Limb (tissue), 2 donors: ENCODE measurements at regions not wholly inside any gene's neighbourhood (a gene's known extent, or its start where the extent isn't known, plus 50 kb on each side); places are given as distances from the start of the nearest gene placed in this dataset.
"Not testable (repeated sequence)": the region's sequence is repeated elsewhere in the genome, so short reads cannot be mapped to it uniquely, and the experiment has no call there.

Source experiments
- DNase-seq, 2 donors: peaks; one replicate each; pipeline ENCODE4 v3.0.0-alpha.2; 2016; ENCODE audit errors: extremely low spot score in 2 of 2

GRCh38 chr5:108531367-108532128 is 149.7 kb upstream of the FBXL17 start:
- no peak for DNase-seq

GRCh38 chr5:108530706-108531105 is 148.8 kb upstream of the FBXL17 start:
- DNase-seq, result no peak

GRCh38 chr5:108529381-108529780 is 147.5 kb upstream of the FBXL17 start:
- DNase-seq, result no peak

DNA sequence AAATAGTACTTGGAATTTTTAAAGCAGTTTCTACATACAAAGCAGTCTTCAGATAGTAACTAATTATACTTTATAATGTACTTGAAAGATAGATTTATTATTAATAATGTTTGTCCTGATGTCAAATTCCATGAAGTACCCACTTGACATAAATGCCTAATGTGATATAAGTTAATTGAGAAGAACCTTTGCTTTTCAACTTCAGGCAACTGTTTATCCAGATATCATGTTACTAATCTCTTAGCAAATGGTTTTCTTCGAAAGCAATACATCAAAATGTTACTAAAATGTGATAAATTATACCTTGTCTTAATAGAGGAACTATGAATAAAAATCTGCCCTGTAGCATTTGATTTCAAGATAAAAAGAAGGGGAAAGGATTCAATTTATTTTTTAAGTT is 146.8 kb upstream of the FBXL17 start:
- DNase-seq, result no peak

DNA sequence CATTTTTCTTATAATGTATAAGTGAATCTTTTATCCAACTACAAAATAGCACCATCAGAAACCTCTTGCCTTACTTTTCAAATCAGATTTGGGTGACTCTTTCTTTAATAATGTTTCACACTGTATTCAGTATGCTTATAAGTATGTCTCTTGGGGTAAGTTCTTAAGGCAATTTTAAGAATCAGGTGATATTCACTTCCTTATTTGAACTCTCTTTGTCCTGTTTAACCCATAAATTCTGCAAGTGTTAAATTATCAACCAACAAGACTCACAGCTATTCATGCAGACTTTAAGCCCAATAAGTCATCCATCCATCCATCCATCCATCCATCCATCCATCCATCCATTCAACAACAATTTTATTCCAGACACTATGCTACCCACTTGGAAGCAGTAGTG is 142.7 kb upstream of the FBXL17 start:
- no peak for DNase-seq

DNA sequence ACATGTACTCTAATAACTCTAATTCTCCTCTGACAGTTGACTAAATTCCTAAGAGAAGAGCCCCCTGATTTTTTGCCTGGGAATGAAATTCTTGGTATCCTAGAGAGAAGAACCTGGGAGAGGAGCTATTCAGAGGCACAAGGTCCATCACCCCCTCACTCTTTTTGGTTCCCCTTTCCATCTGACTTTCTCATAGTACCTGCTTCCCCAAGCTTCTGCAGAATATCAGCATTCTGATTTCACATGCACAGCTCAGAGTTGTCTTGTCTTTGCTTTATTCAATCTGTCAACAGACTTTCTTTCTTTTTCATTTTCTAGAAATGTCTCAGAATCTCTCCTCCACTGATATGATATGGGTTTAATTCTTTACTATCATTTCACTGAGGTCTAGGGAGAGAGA is 141.5 kb upstream of the FBXL17 start:
- no peak for DNase-seq

DNA sequence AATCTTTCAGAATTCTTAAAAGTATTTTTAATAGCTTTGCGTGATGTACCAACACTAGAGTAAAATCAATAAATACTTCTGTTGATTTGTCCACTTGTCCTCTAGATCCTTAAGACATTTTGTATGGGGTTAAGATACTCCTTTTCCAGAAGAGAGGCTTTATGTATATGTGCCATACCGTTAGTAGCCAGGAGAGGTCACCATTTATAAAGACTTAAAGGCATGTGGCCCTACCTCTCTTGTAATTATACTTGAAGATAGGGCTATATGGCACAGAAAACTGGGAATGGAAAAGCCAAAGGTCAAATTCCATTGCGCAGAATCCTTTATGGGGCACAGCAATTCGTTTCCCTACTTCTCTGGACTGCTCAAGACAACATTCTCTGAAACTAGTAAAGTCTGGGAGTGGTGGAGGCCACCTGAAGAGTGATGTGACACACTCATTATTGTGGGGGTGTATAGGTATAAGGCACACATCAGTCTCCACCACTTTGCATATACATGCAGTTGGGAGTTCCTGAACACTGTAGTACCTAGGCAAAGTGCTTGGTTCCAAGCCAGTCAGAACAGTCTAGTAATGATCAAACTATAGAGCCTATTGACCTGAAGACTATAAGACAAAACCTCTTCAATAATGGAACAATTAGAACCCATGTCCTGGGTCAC is 140.1 kb upstream of the FBXL17 start:
- DNase-seq, result peak in 1 of 2 donors; percentile 61

DNA sequence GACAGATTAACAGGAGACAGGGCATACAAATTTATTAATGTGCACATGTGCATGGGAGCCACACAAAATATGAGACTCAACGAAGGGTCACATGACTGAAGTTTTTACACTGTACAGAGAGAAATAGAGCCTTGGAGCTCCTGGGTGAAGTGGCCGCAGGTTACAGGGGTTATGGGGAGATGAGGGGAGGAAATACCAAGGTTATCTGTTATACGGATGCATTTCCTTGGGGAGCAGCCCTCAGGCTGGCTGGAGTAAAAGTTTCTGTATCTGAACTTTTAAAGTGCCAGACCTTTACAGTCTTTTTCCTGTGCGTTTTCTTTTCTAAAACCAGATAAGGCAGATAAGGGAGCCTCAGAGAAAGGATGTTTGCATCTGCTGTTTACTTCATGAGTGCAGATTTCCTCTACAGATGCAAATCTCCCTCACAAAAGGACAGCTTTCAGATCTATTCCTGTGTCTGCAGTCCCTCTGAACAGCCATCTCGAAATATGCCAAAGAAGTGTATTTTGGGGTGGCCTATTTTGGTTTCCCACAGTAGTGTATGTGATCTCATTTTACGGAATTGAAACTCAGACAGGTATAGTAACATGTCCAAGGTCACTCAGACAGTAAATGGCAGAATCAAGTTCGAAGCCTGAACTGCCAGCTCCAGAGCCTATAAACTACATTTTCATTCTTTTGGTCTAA is 139.3 kb upstream of the FBXL17 start:
- DNase-seq, result no peak

DNA sequence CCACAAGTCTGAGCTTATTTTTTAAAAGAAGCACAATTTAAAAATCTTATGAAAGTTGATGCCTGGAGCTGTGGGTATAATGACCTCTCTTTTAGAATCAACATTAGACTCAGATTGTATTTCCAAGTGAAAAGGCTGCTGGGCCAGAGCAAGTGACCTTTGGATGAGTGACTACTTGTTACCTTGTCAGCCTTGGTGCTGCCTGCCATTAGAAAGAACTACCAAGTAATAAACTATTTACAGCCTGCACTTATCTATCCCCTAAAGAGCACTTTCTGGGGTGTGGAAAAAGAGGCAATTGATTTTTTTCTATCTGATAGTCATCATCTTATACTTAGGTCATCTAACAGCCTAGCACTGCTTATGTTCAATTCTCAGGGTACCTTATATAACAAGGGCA is 134.9 kb upstream of the FBXL17 start:
- DNase-seq, result no peak

GRCh38 chr5:108515517-108516105 is 133.7 kb upstream of the FBXL17 start:
- no peak for DNase-seq

GRCh38 chr5:108508979-108509378 is 127.1 kb upstream of the FBXL17 start:
- DNase-seq, result no peak

DNA sequence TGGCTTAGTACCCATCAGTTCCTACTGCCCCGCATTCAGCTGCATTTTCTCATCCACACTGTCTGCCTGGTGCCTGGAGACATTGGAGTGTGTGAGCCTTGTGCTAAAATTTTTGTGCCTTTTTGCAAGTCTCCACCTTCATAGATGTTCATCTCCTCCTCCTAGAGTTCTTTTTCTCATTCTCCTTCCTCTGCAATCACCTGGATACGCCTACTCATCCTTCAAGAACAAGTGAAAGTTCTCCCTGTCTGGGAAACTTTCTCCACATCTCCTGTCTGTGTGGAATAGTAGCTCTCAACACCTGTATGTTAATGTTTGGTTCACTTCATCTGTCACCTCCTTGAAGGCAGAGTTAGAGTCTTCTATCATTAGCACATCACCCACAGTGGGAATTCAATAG is 125.7 kb upstream of the FBXL17 start:
- no peak for DNase-seq

GRCh38 chr5:108505608-108506007 is 123.7 kb upstream of the FBXL17 start:
- DNase-seq, result no peak

- no peak for DNase-seq
Measured at GRCh38 chr5:108504974-108505373, 123.1 kb upstream of the FBXL17 start.

- DNase-seq, result no peak
Measured at GRCh38 chr5:108503986-108504385, 122.1 kb upstream of the FBXL17 start.

- DNase-seq, result not testable (repeated sequence)
Measured at GRCh38 chr5:108495615-108496014, 113.7 kb upstream of the FBXL17 start.

DNA sequence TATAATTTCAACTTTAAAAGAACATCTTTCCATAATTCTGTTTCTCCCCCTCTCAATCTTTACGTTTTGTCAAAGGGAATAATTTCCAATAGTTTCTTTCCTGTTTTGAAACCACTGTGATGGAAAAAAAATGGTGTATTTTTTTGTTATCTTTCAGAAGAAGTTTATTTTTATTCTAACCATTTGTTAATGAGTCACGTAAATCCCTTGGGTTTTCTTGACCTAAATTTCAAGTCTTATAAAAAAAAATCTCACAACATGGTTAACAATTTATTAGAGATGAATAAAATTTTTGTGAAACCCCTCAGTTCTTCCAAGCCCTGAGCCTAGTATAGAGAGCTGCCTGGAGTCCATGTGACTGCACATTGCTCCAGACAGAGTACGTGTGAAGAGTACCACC is 106.1 kb upstream of the FBXL17 start:
- no peak for DNase-seq

DNA sequence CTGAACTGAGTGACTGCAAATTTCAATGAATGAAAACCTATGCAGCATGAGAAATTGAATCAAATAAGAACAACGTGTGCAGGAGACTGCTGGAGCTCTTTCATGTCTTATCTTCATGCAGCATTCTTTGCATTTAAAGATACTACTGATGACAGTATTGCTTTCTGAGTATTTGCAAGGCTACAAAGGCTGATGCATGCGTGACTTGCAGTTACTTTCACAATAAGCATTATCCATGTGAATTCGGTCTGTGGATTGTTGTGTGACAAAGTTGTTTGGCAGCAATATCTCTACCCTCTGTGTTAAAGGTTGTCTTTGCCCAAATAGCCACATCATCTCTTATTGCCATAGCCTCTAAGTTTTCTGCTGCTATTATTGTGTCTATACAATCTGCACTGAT is 102.1 kb upstream of the FBXL17 start:
- no peak for DNase-seq

- DNase-seq, result peak in 1 of 2 donors; percentile 19
Measured at GRCh38 chr5:108481355-108481931, 99.5 kb upstream of the FBXL17 start.

DNA sequence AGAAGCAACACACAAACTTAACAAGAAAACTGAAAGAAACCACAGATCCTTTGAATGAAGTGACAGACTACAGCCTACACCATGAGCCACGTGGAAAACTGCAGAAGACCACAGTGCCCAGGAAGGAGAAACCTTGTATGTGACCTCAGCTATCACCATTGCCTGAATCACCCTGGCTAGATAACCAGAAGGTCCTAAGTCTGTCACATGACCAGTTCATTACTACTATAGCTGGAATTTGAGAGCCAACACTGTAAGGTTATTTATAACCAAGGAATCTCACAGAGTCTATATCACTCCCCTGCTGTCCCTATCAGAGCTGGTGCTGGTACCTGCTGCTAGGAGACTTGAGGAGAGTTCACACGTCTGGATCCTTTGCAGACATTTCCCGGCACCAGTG is 90.3 kb upstream of the FBXL17 start:
- no peak for DNase-seq

- DNase-seq, result no peak
Measured at GRCh38 chr5:108467563-108467962, 85.7 kb upstream of the FBXL17 start.
